Loucy (cell line): ENCODE measurements at regions not wholly inside any gene's neighbourhood (a gene's known extent, or its start where the extent isn't known, plus 50 kb on each side); places are given as distances from the start of the nearest gene placed in this dataset.

ENCODE experiments used
- H2AFZ ChIP-seq: fragments of 200-600 bp; sonication (generic); 2 replicates; pipeline ENCODE4 v1.6.0; 2016; ENCODE audit warnings: antibody characterized with exemption, mild to moderate bottlenecking, low read length, moderate library complexity
- H3F3A ChIP-seq: fragments of 200-600 bp; 2 replicates; pipeline ENCODE4 v1.6.0; 2016; ENCODE audit warnings: antibody characterized with exemption, low read depth, mild to moderate bottlenecking
- H3K27me3 ChIP-seq: fragments of 200-600 bp; sonication (generic); 2 replicates; pipeline ENCODE4 v1.6.1; 2014; ENCODE audit warnings: low read length, mild to moderate bottlenecking; ENCODE audit not compliant: insufficient read depth, poor library complexity, severe bottlenecking
- H3K36me3 ChIP-seq: fragments of 200-600 bp; sonication (generic); 2 replicates; pipeline ENCODE4 v1.6.1; 2016; ENCODE audit warnings: low read length; ENCODE audit not compliant: insufficient read depth
- H3K4me1 ChIP-seq: fragments of 200-600 bp; sonication (generic); 2 replicates; pipeline ENCODE4 v1.5.1; 2014; ENCODE audit warnings: low read length, mild to moderate bottlenecking; ENCODE audit not compliant: insufficient read depth, poor library complexity, severe bottlenecking
- H3K4me2 ChIP-seq: fragments of 200-600 bp; sonication (generic); 2 replicates; pipeline ENCODE4 v1.6.0; 2014; ENCODE audit warnings: antibody characterized with exemption, low read length, low read depth, mild to moderate bottlenecking; ENCODE audit not compliant: poor library complexity, severe bottlenecking
- H3K4me3 ChIP-seq: fragments of 200-600 bp; sonication (generic); 2 replicates; pipeline ENCODE4 v1.5.1; 2014; ENCODE audit warnings: low read length, mild to moderate bottlenecking, mixed read lengths; ENCODE audit not compliant: poor library complexity, severe bottlenecking
- H3K79me2 ChIP-seq: fragments of 200-600 bp; sonication (generic); 2 replicates; pipeline ENCODE4 v1.6.1; 2014; ENCODE audit warnings: low read length; ENCODE audit not compliant: insufficient read depth
- H3K9ac ChIP-seq: fragments of 200-600 bp; sonication (generic); 2 replicates; pipeline ENCODE4 v1.6.0; 2014; ENCODE audit warnings: mild to moderate bottlenecking, low read depth, low read length, moderate library complexity; ENCODE audit not compliant: poor library complexity, severe bottlenecking
- H3K9me2 ChIP-seq: fragments of 200-600 bp; sonication (generic); replicated peaks from 2 replicates; pipeline ENCODE4 v1.6.1; 2016; ENCODE audit warnings: low read depth, low read length, mixed read lengths
- H3K9me3 ChIP-seq: fragments of 200-600 bp; sonication (generic); 2 replicates; pipeline ENCODE4 v1.6.1; 2014; ENCODE audit warnings: mild to moderate bottlenecking, antibody characterized with exemption, low read length, low read depth; ENCODE audit not compliant: insufficient read depth
- H4K20me1 ChIP-seq: fragments of 200-600 bp; sonication (generic); 2 replicates; pipeline ENCODE4 v1.6.0; 2014; ENCODE audit warnings: antibody characterized with exemption, low read length, mild to moderate bottlenecking; ENCODE audit not compliant: insufficient read depth, poor library complexity, severe bottlenecking
- CTCF ChIP-seq: fragments of 200-600 bp; sonication (generic); conservative IDR thresholded peaks from 2 replicates; pipeline ENCODE4 v1.5.1; 2014; ENCODE audit warnings: mild to moderate bottlenecking, antibody characterized with exemption, low read length
- EZH2phosphoT487 ChIP-seq: fragments of 200-600 bp; IDR thresholded peaks from 2 replicates; pipeline ENCODE4 v1.6.1; 2018; ENCODE audit warnings: antibody characterized with exemption, mild to moderate bottlenecking, moderate library complexity, borderline replicate concordance

DNA sequence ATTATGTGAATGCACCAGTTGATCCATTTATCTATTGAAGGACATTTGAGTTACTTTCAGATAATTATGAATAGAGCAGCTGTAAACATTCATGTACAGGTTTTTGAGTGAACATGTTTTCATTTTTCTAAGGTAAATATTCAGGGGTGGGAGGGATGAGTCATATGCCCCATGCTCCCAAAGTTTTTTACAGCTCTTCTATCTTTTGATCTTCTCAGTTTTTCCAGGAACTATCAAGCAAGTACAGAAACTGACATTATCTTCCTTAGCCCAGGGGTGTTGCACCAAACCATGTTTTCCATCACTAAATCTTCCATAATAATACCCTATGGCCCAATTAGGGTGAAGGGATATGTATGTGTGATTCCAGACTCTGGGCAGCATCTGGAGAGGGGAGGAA, 384.5 kb downstream of the EMP1 start:
- Histone ChIP-seq H3K4me1 (no peaks in the 10 kb centered on the region), H3K9ac (no peak overlapping the region), H3K27me3 (no peaks in the 10 kb centered on the region), H3K9me2 (no peaks in the 10 kb centered on the region), H4K20me1 (no peaks in the 10 kb centered on the region), H2AFZ (no peak overlapping the region), H3K4me3 (no peak overlapping the region), H3K79me2 (no peaks in the 10 kb centered on the region), H3K4me2 (no peak overlapping the region), H3F3A (no peaks in the 10 kb centered on the region), H3K9me3 (no peaks in the 10 kb centered on the region), H3K36me3 (no peaks in the 10 kb centered on the region)
- no peak for TF ChIP-seq EZH2phosphoT487
- TF ChIP-seq CTCF, result no peak

- Histone ChIP-seq H3K9me3 (no peaks in the 10 kb centered on the region), H3K4me2 (no peak overlapping the region), H4K20me1 (no peaks in the 10 kb centered on the region), H3K9me2 (no peaks in the 10 kb centered on the region), H3K4me3 (no peak overlapping the region), H3K79me2 (no peaks in the 10 kb centered on the region), H3F3A (no peaks in the 10 kb centered on the region), H3K36me3 (no peaks in the 10 kb centered on the region), H2AFZ (no peak overlapping the region), H3K27me3 (no peaks in the 10 kb centered on the region), H3K4me1 (no peaks in the 10 kb centered on the region), H3K9ac (no peak overlapping the region)
- no peak for TF ChIP-seq EZH2phosphoT487
- TF ChIP-seq CTCF, result no peak
Observed at GRCh38 chr12:13580206-13580605, 383.7 kb downstream of the EMP1 start.

GRCh38 chr12:13576935-13577500, 380.5 kb downstream of the EMP1 start:
- H3K36me3 ChIP-seq, result no peaks in the 10 kb centered on the region
- H3K9me3 ChIP-seq, result no peaks in the 10 kb centered on the region
- H4K20me1 ChIP-seq, result no peaks in the 10 kb centered on the region
- no peak overlapping the region for H3K9ac ChIP-seq
- H3F3A ChIP-seq, result no peaks in the 10 kb centered on the region
- H3K27me3 ChIP-seq, result no peaks in the 10 kb centered on the region
- H3K4me1 ChIP-seq, result no peaks in the 10 kb centered on the region
- TF ChIP-seq CTCF, result no peak
- no peak for TF ChIP-seq EZH2phosphoT487
- no peak overlapping the region for H3K4me2 ChIP-seq
- no peak overlapping the region for H2AFZ ChIP-seq
- H3K4me3 ChIP-seq, result no peak overlapping the region
- no peaks in the 10 kb centered on the region for H3K79me2 ChIP-seq
- no peaks in the 10 kb centered on the region for H3K9me2 ChIP-seq
